GM23338 (cell line): ENCODE measurements at regions not wholly inside any gene's neighbourhood (a gene's known extent, or its start where the extent isn't known, plus 50 kb on each side); places are given as distances from the start of the nearest gene placed in this dataset.

Experiments used
- ATAC-seq: fragments of 200-7000 bp; cut with Tn5 transposase; 3 replicates; pipeline ENCODE4 v1.9.1; 2020
- DNase-seq: peaks from one replicate; pipeline ENCODE4 v3.0.0-alpha.2; 2015; ENCODE audit warnings: low spot score
- H2AFZ ChIP-seq: fragments of 200-600 bp; sonication (generic); 2 replicates; pipeline ENCODE4 v1.8.0; 2016; ENCODE audit warnings: antibody characterized with exemption, mild to moderate bottlenecking, moderate library complexity
- H3F3A ChIP-seq: fragments of 200-600 bp; sonication (generic); replicated peaks from 2 replicates; pipeline ENCODE4 v1.8.0; 2017; ENCODE audit warnings: antibody characterized with exemption, mixed run types, low read depth
- H3K27ac ChIP-seq: fragments of 200-600 bp; sonication (generic); 2 replicates; pipeline ENCODE4 v1.6.1; 2016; ENCODE audit warnings: low read depth
- H3K27me3 ChIP-seq: fragments of 200-600 bp; sonication (generic); 2 replicates; pipeline ENCODE4 v1.8.0; 2016; ENCODE audit warnings: mild to moderate bottlenecking, mixed run types, moderate library complexity; ENCODE audit not compliant: insufficient read depth
- H3K36me3 ChIP-seq: fragments of 200-600 bp; sonication (generic); 2 replicates; pipeline ENCODE4 v1.8.0; 2016; ENCODE audit warnings: mild to moderate bottlenecking; ENCODE audit not compliant: insufficient read depth
- H3K4me1 ChIP-seq: fragments of 200-600 bp; sonication (generic); 2 replicates; pipeline ENCODE4 v1.8.0; 2016; ENCODE audit warnings: mild to moderate bottlenecking, moderate library complexity; ENCODE audit not compliant: insufficient read depth
- H3K4me2 ChIP-seq: fragments of 200-600 bp; sonication (generic); 2 replicates; pipeline ENCODE4 v1.7.1; 2017; ENCODE audit warnings: mixed run types
- H3K4me3 ChIP-seq: fragments of 200-600 bp; sonication (generic); 2 replicates; pipeline ENCODE4 v1.6.1; 2016; ENCODE audit warnings: mixed run types
- H3K79me2 ChIP-seq: fragments of 200-600 bp; sonication (generic); replicated peaks from 2 replicates; pipeline ENCODE4 v1.8.0; 2017; ENCODE audit warnings: mild to moderate bottlenecking; ENCODE audit not compliant: insufficient read depth
- H3K9me2 ChIP-seq: fragments of 200-600 bp; sonication (generic); 2 replicates; pipeline ENCODE4 v1.8.0; 2017; ENCODE audit not compliant: insufficient read depth
- H4K20me1 ChIP-seq: fragments of 200-600 bp; sonication (generic); replicated peaks from 2 replicates; pipeline ENCODE4 v1.8.0; 2017; ENCODE audit warnings: mild to moderate bottlenecking; ENCODE audit not compliant: insufficient read depth
- H3K27ac Mint-ChIP-seq: 2 replicates; pipeline ENCODE4 v1.8.0; 2020; ENCODE audit warnings: inconsistent platforms, mild to moderate bottlenecking, moderate library complexity, mixed read lengths
- H3K27me3 Mint-ChIP-seq: 3 replicates; pipeline ENCODE4 v1.8.0; 2022; ENCODE audit warnings: low read depth, mild to moderate bottlenecking, moderate library complexity, mixed read lengths, inconsistent platforms; ENCODE audit not compliant: insufficient read depth, poor library complexity
- H3K36me3 Mint-ChIP-seq: 3 replicates; pipeline ENCODE4 v1.8.0; 2021; ENCODE audit warnings: low read depth, mild to moderate bottlenecking, inconsistent platforms, moderate library complexity, mixed read lengths
- H3K4me1 Mint-ChIP-seq: 3 replicates; pipeline ENCODE4 v1.8.0; 2020; ENCODE audit warnings: mild to moderate bottlenecking, inconsistent platforms, mixed read lengths
- H3K4me3 Mint-ChIP-seq: 3 replicates; pipeline ENCODE4 v1.8.0; 2021; ENCODE audit warnings: moderate library complexity, mild to moderate bottlenecking, inconsistent platforms, mixed read lengths
- H3K9me3 Mint-ChIP-seq: 3 replicates; pipeline ENCODE4 v1.8.0; 2020; ENCODE audit warnings: moderate library complexity, mild to moderate bottlenecking, inconsistent platforms, mixed read lengths
- CTCF ChIP-seq, 2 experiments: fragments of 200-600 bp in 1 of 2; sonication (generic) in 1 of 2; conservative IDR thresholded peaks; 2 replicates each; pipeline versions ENCODE4 v1.5.1 to v1.6.1; 2016 to 2017; ENCODE audit warnings: antibody characterized with exemption in 2 of 2, low read depth in 2 of 2, mild to moderate bottlenecking in 2 of 2, moderate library complexity in 1 of 2
- ETS1 ChIP-seq: IDR thresholded peaks from 2 replicates; pipeline ENCODE4 v1.6.1; 2016; ENCODE audit warnings: antibody characterized with exemption
- JUNB ChIP-seq: IDR thresholded peaks from one replicate; pipeline ENCODE4 v1.6.1; 2016; ENCODE audit warnings: antibody characterized with exemption; ENCODE audit not compliant: unreplicated experiment

- Mint-ChIP-seq H3K9me3 (0 out of 3 replicates have a peak, but pooled peaks cover 3% of the 10 kb centered on the region), H3K4me3 (no peak overlapping the region), H3K27ac (no peak overlapping the region), H3K4me1 (peaks cover 6% of the 10 kb centered on the region), H3K27me3 (peaks cover 9% of the 10 kb centered on the region), H3K36me3 (no peaks in the 10 kb centered on the region)
- Histone ChIP-seq H4K20me1 (no peaks in the 10 kb centered on the region), H3F3A (no peaks in the 10 kb centered on the region), H2AFZ (no peak overlapping the region), H3K4me2 (no peak overlapping the region), H3K9me2 (peaks cover 28% of the 10 kb centered on the region), H3K4me3 (no peak overlapping the region), H3K79me2 (no peaks in the 10 kb centered on the region), H3K27ac (no peak overlapping the region), H3K36me3 (no peaks in the 10 kb centered on the region), H3K27me3 (no peaks in the 10 kb centered on the region), H3K4me1 (peaks cover 7% of the 10 kb centered on the region)
- no peak for DNase-seq
- ATAC-seq: no peak
- TF ChIP-seq CTCF (conservative IDR thresholded peaks at IDR 0.05; ENCODE audit: low read depth in 2 of 2) (no peak), JUNB (no peak), ETS1 (no peak)
Observed at GRCh38 chr17:14482715-14483114, 181.8 kb downstream of the HS3ST3B1 start.

GRCh38 chr17:14481664-14482063, 180.8 kb downstream of the HS3ST3B1 start:
- H3K9me3 Mint-ChIP-seq: peaks cover 8% of the 10 kb centered on the region; the same call in 1 of the 3 replicates
- no peak overlapping the region for H3K4me3 Mint-ChIP-seq
- Histone ChIP-seq H3K4me2 (no peak overlapping the region), H3K9me2 (peaks cover 28% of the 10 kb centered on the region), H3K4me3 (no peak overlapping the region), H4K20me1 (no peaks in the 10 kb centered on the region), H3K27ac (no peak overlapping the region), H3K79me2 (no peaks in the 10 kb centered on the region), H3K36me3 (no peaks in the 10 kb centered on the region), H3K27me3 (no peaks in the 10 kb centered on the region), H2AFZ (no peak overlapping the region), H3F3A (no peaks in the 10 kb centered on the region), H3K4me1 (peaks cover 7% of the 10 kb centered on the region)
- ATAC-seq (no peak), DNase-seq (no peak)
- H3K27ac Mint-ChIP-seq: no peak overlapping the region
- TF ChIP-seq CTCF (conservative IDR thresholded peaks at IDR 0.05; ENCODE audit: low read depth in 2 of 2): no peak
- no peak for TF ChIP-seq ETS1
- peaks cover 7% of the 10 kb centered on the region for H3K27me3 Mint-ChIP-seq
- peaks cover 3% of the 10 kb centered on the region; the same call in 2 of the 3 replicates for H3K36me3 Mint-ChIP-seq
- H3K4me1 Mint-ChIP-seq: peaks cover 6% of the 10 kb centered on the region
